MM.1S (cell line): ENCODE measurements at regions not wholly inside any gene's neighbourhood (a gene's known extent, or its start where the extent isn't known, plus 50 kb on each side); places are given as distances from the start of the nearest gene placed in this dataset.

Source experiments
- EZH2phosphoT487 ChIP-seq: fragments of 300-600 bp; sonication (generic); IDR thresholded peaks from 2 replicates; pipeline ENCODE4 v1.6.1; 2018; ENCODE audit warnings: antibody characterized with exemption, low read length
- TF ChIP-seq, protein P1 (sequence below): fragments of 300-600 bp; sonication (generic); IDR thresholded peaks from 2 replicates; pipeline ENCODE4 v1.5.1; 2016; ENCODE audit warnings: antibody characterized with exemption, low read length, mixed read lengths

DNA sequence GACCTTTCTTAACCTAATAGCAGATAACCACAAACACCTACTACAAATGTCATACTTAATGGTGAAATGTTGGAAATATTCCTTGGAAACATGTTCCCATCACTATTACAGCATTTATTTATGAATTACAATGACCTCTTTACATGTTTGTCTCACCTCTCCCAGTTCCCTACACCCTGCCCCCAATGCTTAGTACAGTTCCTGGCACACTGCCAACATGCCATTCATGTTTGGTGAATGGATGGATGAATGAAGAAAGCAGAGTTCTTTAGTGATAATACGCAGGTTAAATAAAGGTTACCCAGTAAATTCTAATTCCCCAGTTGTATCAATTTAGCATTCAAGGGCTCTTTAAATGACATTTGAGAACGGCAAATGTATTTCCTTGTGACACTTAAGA is 259.9 kb upstream of the ATP11B start:
- TF ChIP-seq, protein P1, sequence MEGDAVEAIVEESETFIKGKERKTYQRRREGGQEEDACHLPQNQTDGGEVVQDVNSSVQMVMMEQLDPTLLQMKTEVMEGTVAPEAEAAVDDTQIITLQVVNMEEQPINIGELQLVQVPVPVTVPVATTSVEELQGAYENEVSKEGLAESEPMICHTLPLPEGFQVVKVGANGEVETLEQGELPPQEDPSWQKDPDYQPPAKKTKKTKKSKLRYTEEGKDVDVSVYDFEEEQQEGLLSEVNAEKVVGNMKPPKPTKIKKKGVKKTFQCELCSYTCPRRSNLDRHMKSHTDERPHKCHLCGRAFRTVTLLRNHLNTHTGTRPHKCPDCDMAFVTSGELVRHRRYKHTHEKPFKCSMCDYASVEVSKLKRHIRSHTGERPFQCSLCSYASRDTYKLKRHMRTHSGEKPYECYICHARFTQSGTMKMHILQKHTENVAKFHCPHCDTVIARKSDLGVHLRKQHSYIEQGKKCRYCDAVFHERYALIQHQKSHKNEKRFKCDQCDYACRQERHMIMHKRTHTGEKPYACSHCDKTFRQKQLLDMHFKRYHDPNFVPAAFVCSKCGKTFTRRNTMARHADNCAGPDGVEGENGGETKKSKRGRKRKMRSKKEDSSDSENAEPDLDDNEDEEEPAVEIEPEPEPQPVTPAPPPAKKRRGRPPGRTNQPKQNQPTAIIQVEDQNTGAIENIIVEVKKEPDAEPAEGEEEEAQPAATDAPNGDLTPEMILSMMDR = no peak
- no peak for TF ChIP-seq EZH2phosphoT487
